ENCODE measurements at regions not wholly inside any gene's neighbourhood (a gene's known extent, or its start where the extent isn't known, plus 50 kb on each side); places are given as distances from the start of the nearest gene placed in this dataset.

DNA sequence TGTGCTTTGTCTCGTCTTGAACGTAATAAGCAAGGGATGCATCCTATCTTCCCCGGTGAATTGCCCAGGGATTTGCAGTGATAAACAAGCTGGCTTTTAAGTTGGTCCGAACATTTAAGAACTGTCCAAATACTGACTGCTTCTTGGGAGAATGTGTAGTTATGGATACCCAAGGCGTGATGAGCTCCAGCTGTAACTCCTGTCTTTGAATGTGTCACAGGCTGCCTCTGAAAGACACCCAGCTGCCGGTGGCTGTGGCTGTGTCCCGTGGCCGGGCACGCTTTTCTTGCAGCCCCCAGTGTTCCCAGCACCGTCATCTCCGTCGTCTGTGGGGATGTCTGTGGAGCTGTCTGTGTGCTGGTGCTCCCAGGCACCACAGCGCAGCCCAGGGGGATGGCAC, 118.1 kb downstream of the GLRX3 start:
- Mint-ChIP-seq H3K9me3 (peaks cover 25 to 44% of the 10 kb centered on the region in 2 experiments), H3K27ac (no peak overlapping the region), H3K27me3 (ENCODE audit: low read depth) (peaks cover 5% of the 10 kb centered on the region), H3K36me3 (ENCODE audit: insufficient read depth in 1 of 3, low read depth in 3 of 3) (peaks cover 0 to 3% (median 0%) of the 10 kb centered on the region in 3 experiments; a peak in 1 of 7 replicates), H3K4me3 (no peak overlapping the region), H3K4me1 (peaks cover 3 to 6% of the 10 kb centered on the region in 2 experiments; a peak in 2 of 4 replicates)
- DNase-seq, result no peak
- Histone ChIP-seq H3K27me3 (ENCODE audit: insufficient read depth, low read length) (no peaks in the 10 kb centered on the region), H3K9me3 (ENCODE audit: control insufficient read depth, low read depth, low read length) (peaks cover 5% of the 10 kb centered on the region), H3K23me2 (ENCODE audit: insufficient read length, low read depth, low read length, poor library complexity, severe bottlenecking) (no peaks in the 10 kb centered on the region), H3K27ac (ENCODE audit: insufficient read length, low read depth, low read length) (no peak overlapping the region), H3K14ac (ENCODE audit: insufficient read depth, low read length) (no peak overlapping the region), H4K5ac (ENCODE audit: insufficient read length, low read depth, low read length) (no peak overlapping the region), H3K79me2 (ENCODE audit: insufficient read depth, low read length) (no peaks in the 10 kb centered on the region), H3K18ac (ENCODE audit: insufficient read length, low read depth, low read length) (no peak overlapping the region), H4K8ac (replicated peaks; ENCODE audit: insufficient read length, low read depth, low read length) (no peak overlapping the region), H2AK5ac (ENCODE audit: insufficient read length, low read length) (no peak overlapping the region), H3K56ac (ENCODE audit: insufficient read length, low read depth, low read length) (no peak overlapping the region), H2BK5ac (ENCODE audit: insufficient read length, low read length) (no peak overlapping the region), H3K9ac (ENCODE audit: extremely low read depth, insufficient read length, low read length) (no peak overlapping the region), H3K4me2 (ENCODE audit: insufficient read depth, insufficient read length, low read length) (no peak overlapping the region), H3K4ac (ENCODE audit: low read depth, low read length) (no peak overlapping the region), H2BK15ac (ENCODE audit: low read depth, low read length) (no peak overlapping the region), H3K4me1 (ENCODE audit: insufficient read depth, low read length) (no peaks in the 10 kb centered on the region), H3K79me1 (ENCODE audit: insufficient read depth, low read depth, low read length, poor library complexity, severe bottlenecking) (no peaks in the 10 kb centered on the region), H4K91ac (ENCODE audit: insufficient read length, low read depth, low read length) (no peak overlapping the region), H3T11ph (ENCODE audit: low read length) (no peak overlapping the region), H3K23ac (ENCODE audit: insufficient read length, low read depth, low read length) (no peak overlapping the region), H2AFZ (ENCODE audit: low read length) (no peak overlapping the region), H2BK20ac (ENCODE audit: low read depth, low read length, poor library complexity, severe bottlenecking) (no peak overlapping the region), H2BK120ac (ENCODE audit: low read depth, low read length, poor library complexity, severe bottlenecking) (no peak overlapping the region), H2BK12ac (ENCODE audit: insufficient read length, low read depth, low read length) (no peak overlapping the region), H4K20me1 (ENCODE audit: control insufficient read depth, insufficient read depth, insufficient read length) (no peaks in the 10 kb centered on the region)
- WGBS (ENCODE audit: extremely low coverage, insufficient read length, low lambda C conversion rate), result no CpG with 5 or more reads among the region's 13 CpGs
- no peak for TF ChIP-seq CTCF (conservative IDR thresholded peaks at IDR 0.05)

Data from H9 (cell line).